ENCODE measurements at regions not wholly inside any gene's neighbourhood (a gene's known extent, or its start where the extent isn't known, plus 50 kb on each side); places are given as distances from the start of the nearest gene placed in this dataset.
"Not testable (repeated sequence)": the region's sequence is repeated elsewhere in the genome, so short reads cannot be mapped to it uniquely, and the experiment has no call there.

- no peak for DNase-seq
Measured at GRCh38 chr5:89168766-89169165, 285.8 kb upstream of the MEF2C start.

GRCh38 chr5:89164703-89165102, 281.7 kb upstream of the MEF2C start:
- DNase-seq = not testable (repeated sequence)

- DNase-seq = no peak
Measured at GRCh38 chr5:89156226-89156625, 273.2 kb upstream of the MEF2C start.

GRCh38 chr5:89147031-89147430, 264.0 kb upstream of the MEF2C start:
- DNase-seq = no peak

- DNase-seq = no peak
Measured at GRCh38 chr5:89137148-89137547, 254.2 kb upstream of the MEF2C start.

- no peak for DNase-seq
Measured at GRCh38 chr5:89133975-89134374, 251.0 kb upstream of the MEF2C start.

- no peak for DNase-seq
Measured at GRCh38 chr5:89133129-89133528, 250.1 kb upstream of the MEF2C start.

GRCh38 chr5:89130851-89131250, 247.9 kb upstream of the MEF2C start:
- DNase-seq = no peak

GRCh38 chr5:89129941-89130340, 247.0 kb upstream of the MEF2C start:
- no peak for DNase-seq

GRCh38 chr5:89128906-89129625, 246.1 kb upstream of the MEF2C start:
- no peak for DNase-seq

- DNase-seq = no peak
Measured at GRCh38 chr5:89128092-89128491, 245.1 kb upstream of the MEF2C start.

- DNase-seq = no peak
Measured at GRCh38 chr5:89127191-89127590, 244.2 kb upstream of the MEF2C start.

GRCh38 chr5:89125372-89125771, 242.4 kb upstream of the MEF2C start:
- no peak for DNase-seq

GRCh38 chr5:89123581-89123980, 240.6 kb upstream of the MEF2C start:
- no peak for DNase-seq

- no peak for DNase-seq
Measured at GRCh38 chr5:89120719-89121118, 237.7 kb upstream of the MEF2C start.

- no peak for DNase-seq
Measured at GRCh38 chr5:89117124-89117644, 234.2 kb upstream of the MEF2C start.

GRCh38 chr5:89110916-89111646, 228.1 kb upstream of the MEF2C start:
- DNase-seq = no peak

GRCh38 chr5:89106480-89106879, 223.5 kb upstream of the MEF2C start:
- DNase-seq = no peak

- DNase-seq = no peak
Measured at GRCh38 chr5:89105836-89106235, 222.9 kb upstream of the MEF2C start.

GRCh38 chr5:89105171-89105695, 222.2 kb upstream of the MEF2C start:
- DNase-seq = no peak

GRCh38 chr5:89098199-89098756, 215.3 kb upstream of the MEF2C start:
- DNase-seq = no peak

GRCh38 chr5:89097103-89097502, 214.1 kb upstream of the MEF2C start:
- DNase-seq = no peak

GRCh38 chr5:89095341-89095740, 212.4 kb upstream of the MEF2C start:
- DNase-seq = no peak

GRCh38 chr5:89090037-89090436, 207.1 kb upstream of the MEF2C start:
- DNase-seq = no peak

All from NCI-H2171 (cell line).